ENCODE measurements at regions not wholly inside any gene's neighbourhood (a gene's known extent, or its start where the extent isn't known, plus 50 kb on each side); places are given as distances from the start of the nearest gene placed in this dataset.

- no peak overlapping the region for H3K4me3 ChIP-seq (ENCODE audit: low read length)
- H3K9me3 ChIP-seq (ENCODE audit: control insufficient read depth, insufficient read depth, low read length) = no peaks in the 10 kb centered on the region
- DNase-seq (ENCODE audit: low read depth, low spot score) = no peak
- H3K27ac ChIP-seq (ENCODE audit: low read length) = no peak overlapping the region
- no peaks in the 10 kb centered on the region for H3K27me3 ChIP-seq (ENCODE audit: control insufficient read depth, insufficient read depth, low read length)
- H3K4me1 ChIP-seq (ENCODE audit: control insufficient read depth, insufficient read depth, low read length) = no peaks in the 10 kb centered on the region
- WGBS (ENCODE audit: insufficient coverage, insufficient read length) = no CpG with 5 or more reads among the region's 2 CpGs
- H3K36me3 ChIP-seq (ENCODE audit: control insufficient read depth, insufficient read depth, low read length) = no peaks in the 10 kb centered on the region; the same call in 1 of the 2 replicates
These were observed 81.4 kb upstream of the IRS2 start for GRCh38 chr13:109867766-109868165.

GRCh38 chr13:109862627-109863026, 76.2 kb upstream of the IRS2 start:
- H3K9me3 ChIP-seq (ENCODE audit: control insufficient read depth, insufficient read depth, low read length) = no peaks in the 10 kb centered on the region
- no peak overlapping the region for H3K4me3 ChIP-seq (ENCODE audit: low read length)
- no peak for DNase-seq (ENCODE audit: low read depth, low spot score)
- no peaks in the 10 kb centered on the region for H3K36me3 ChIP-seq (ENCODE audit: control insufficient read depth, insufficient read depth, low read length)
- 0 out of 2 replicates have a peak, but pooled peaks cover 2% of the 10 kb centered on the region for H3K4me1 ChIP-seq (ENCODE audit: control insufficient read depth, insufficient read depth, low read length)
- no peak overlapping the region for H3K27ac ChIP-seq (ENCODE audit: low read length)
- H3K27me3 ChIP-seq (ENCODE audit: control insufficient read depth, insufficient read depth, low read length) = no peaks in the 10 kb centered on the region
- no CpG with 5 or more reads among the region's 2 CpGs for WGBS (ENCODE audit: insufficient coverage, insufficient read length)

- peaks cover 5% of the 10 kb centered on the region for H3K4me1 ChIP-seq (ENCODE audit: control insufficient read depth, insufficient read depth, low read length)
- no peak overlapping the region for H3K4me3 ChIP-seq (ENCODE audit: low read length)
- H3K27me3 ChIP-seq (ENCODE audit: control insufficient read depth, insufficient read depth, low read length) = no peaks in the 10 kb centered on the region
- no peaks in the 10 kb centered on the region for H3K36me3 ChIP-seq (ENCODE audit: control insufficient read depth, insufficient read depth, low read length)
- H3K9me3 ChIP-seq (ENCODE audit: control insufficient read depth, insufficient read depth, low read length) = no peaks in the 10 kb centered on the region
- no CpG with 5 or more reads among the region's 3 CpGs for WGBS (ENCODE audit: insufficient coverage, insufficient read length)
- no peak overlapping the region for H3K27ac ChIP-seq (ENCODE audit: low read length)
- DNase-seq (ENCODE audit: low read depth, low spot score) = no peak
These were observed 73.5 kb upstream of the IRS2 start for GRCh38 chr13:109859898-109860297.

GRCh38 chr13:109859216-109859835, 72.9 kb upstream of the IRS2 start:
- Histone ChIP-seq H3K27ac (ENCODE audit: low read length) (no peak overlapping the region), H3K36me3 (ENCODE audit: control insufficient read depth, insufficient read depth, low read length) (no peaks in the 10 kb centered on the region), H3K4me1 (ENCODE audit: control insufficient read depth, insufficient read depth, low read length) (peaks cover 5% of the 10 kb centered on the region), H3K27me3 (ENCODE audit: control insufficient read depth, insufficient read depth, low read length) (no peaks in the 10 kb centered on the region), H3K4me3 (ENCODE audit: low read length) (no peak overlapping the region), H3K9me3 (ENCODE audit: control insufficient read depth, insufficient read depth, low read length) (no peaks in the 10 kb centered on the region)
- WGBS (ENCODE audit: insufficient coverage, insufficient read length) = no CpG with 5 or more reads among the region's 8 CpGs
- no peak for DNase-seq (ENCODE audit: low read depth, low spot score)

GRCh38 chr13:109858319-109858718, 71.9 kb upstream of the IRS2 start:
- Histone ChIP-seq H3K27me3 (ENCODE audit: control insufficient read depth, insufficient read depth, low read length) (no peaks in the 10 kb centered on the region), H3K4me1 (ENCODE audit: control insufficient read depth, insufficient read depth, low read length) (peaks cover 5% of the 10 kb centered on the region), H3K9me3 (ENCODE audit: control insufficient read depth, insufficient read depth, low read length) (no peaks in the 10 kb centered on the region), H3K27ac (ENCODE audit: low read length) (no peak overlapping the region), H3K36me3 (ENCODE audit: control insufficient read depth, insufficient read depth, low read length) (no peaks in the 10 kb centered on the region), H3K4me3 (ENCODE audit: low read length) (no peak overlapping the region)
- no CpG with 5 or more reads among the region's 7 CpGs for WGBS (ENCODE audit: insufficient coverage, insufficient read length)
- no peak for DNase-seq (ENCODE audit: low read depth, low spot score)

- Histone ChIP-seq H3K4me1 (ENCODE audit: control insufficient read depth, insufficient read depth, low read length) (peaks cover 5% of the 10 kb centered on the region), H3K27me3 (ENCODE audit: control insufficient read depth, insufficient read depth, low read length) (no peaks in the 10 kb centered on the region), H3K36me3 (ENCODE audit: control insufficient read depth, insufficient read depth, low read length) (no peaks in the 10 kb centered on the region), H3K9me3 (ENCODE audit: control insufficient read depth, insufficient read depth, low read length) (no peaks in the 10 kb centered on the region), H3K27ac (ENCODE audit: low read length) (no peak overlapping the region), H3K4me3 (ENCODE audit: low read length) (no peak overlapping the region)
- DNase-seq (ENCODE audit: low read depth, low spot score) = no peak
- WGBS (ENCODE audit: insufficient coverage, insufficient read length) = no CpG with 5 or more reads among the region's 7 CpGs
These were observed 71.4 kb upstream of the IRS2 start for GRCh38 chr13:109857803-109858202.

GRCh38 chr13:109857325-109857724, 70.9 kb upstream of the IRS2 start:
- Histone ChIP-seq H3K4me3 (ENCODE audit: low read length) (peak overlapping the region; percentile 12; the same call in 1 of the 2 replicates), H3K9me3 (ENCODE audit: control insufficient read depth, insufficient read depth, low read length) (no peaks in the 10 kb centered on the region), H3K4me1 (ENCODE audit: control insufficient read depth, insufficient read depth, low read length) (peaks cover 5% of the 10 kb centered on the region), H3K36me3 (ENCODE audit: control insufficient read depth, insufficient read depth, low read length) (no peaks in the 10 kb centered on the region), H3K27me3 (ENCODE audit: control insufficient read depth, insufficient read depth, low read length) (no peaks in the 10 kb centered on the region), H3K27ac (ENCODE audit: low read length) (no peak overlapping the region)
- DNase-seq (ENCODE audit: low read depth, low spot score) = no peak
- WGBS (ENCODE audit: insufficient coverage, insufficient read length) = no CpG with 5 or more reads among the region's 5 CpGs

- no peaks in the 10 kb centered on the region for H3K9me3 ChIP-seq (ENCODE audit: control insufficient read depth, insufficient read depth, low read length)
- H3K27me3 ChIP-seq (ENCODE audit: control insufficient read depth, insufficient read depth, low read length) = no peaks in the 10 kb centered on the region
- H3K4me1 ChIP-seq (ENCODE audit: control insufficient read depth, insufficient read depth, low read length) = peaks cover 5% of the 10 kb centered on the region
- H3K27ac ChIP-seq (ENCODE audit: low read length) = no peak overlapping the region
- DNase-seq (ENCODE audit: low read depth, low spot score) = no peak
- H3K4me3 ChIP-seq (ENCODE audit: low read length) = no peak overlapping the region
- no CpG with 5 or more reads among the region's 4 CpGs for WGBS (ENCODE audit: insufficient coverage, insufficient read length)
- H3K36me3 ChIP-seq (ENCODE audit: control insufficient read depth, insufficient read depth, low read length) = no peaks in the 10 kb centered on the region
These were observed 70.0 kb upstream of the IRS2 start for GRCh38 chr13:109856350-109856749.

GRCh38 chr13:109853153-109853552, 66.8 kb upstream of the IRS2 start:
- no peak overlapping the region for H3K27ac ChIP-seq (ENCODE audit: low read length)
- no peaks in the 10 kb centered on the region for H3K27me3 ChIP-seq (ENCODE audit: control insufficient read depth, insufficient read depth, low read length)
- no CpG with 5 or more reads among the region's 5 CpGs for WGBS (ENCODE audit: insufficient coverage, insufficient read length)
- DNase-seq (ENCODE audit: low read depth, low spot score) = no peak
- H3K36me3 ChIP-seq (ENCODE audit: control insufficient read depth, insufficient read depth, low read length) = no peaks in the 10 kb centered on the region
- H3K4me1 ChIP-seq (ENCODE audit: control insufficient read depth, insufficient read depth, low read length) = peaks cover 3% of the 10 kb centered on the region
- H3K9me3 ChIP-seq (ENCODE audit: control insufficient read depth, insufficient read depth, low read length) = no peaks in the 10 kb centered on the region
- no peak overlapping the region for H3K4me3 ChIP-seq (ENCODE audit: low read length)

GRCh38 chr13:109846185-109846584, 59.8 kb upstream of the IRS2 start:
- H3K27ac ChIP-seq (ENCODE audit: low read length) = no peak overlapping the region
- WGBS (ENCODE audit: insufficient coverage, insufficient read length) = no CpG with 5 or more reads among the region's 4 CpGs
- no peaks in the 10 kb centered on the region for H3K9me3 ChIP-seq (ENCODE audit: control insufficient read depth, insufficient read depth, low read length)
- no peak overlapping the region for H3K4me3 ChIP-seq (ENCODE audit: low read length)
- no peak for DNase-seq (ENCODE audit: low read depth, low spot score)
- no peaks in the 10 kb centered on the region for H3K4me1 ChIP-seq (ENCODE audit: control insufficient read depth, insufficient read depth, low read length)
- no peaks in the 10 kb centered on the region for H3K27me3 ChIP-seq (ENCODE audit: control insufficient read depth, insufficient read depth, low read length)
- H3K36me3 ChIP-seq (ENCODE audit: control insufficient read depth, insufficient read depth, low read length) = no peaks in the 10 kb centered on the region

- Histone ChIP-seq H3K27me3 (ENCODE audit: control insufficient read depth, insufficient read depth, low read length) (no peaks in the 10 kb centered on the region), H3K9me3 (ENCODE audit: control insufficient read depth, insufficient read depth, low read length) (no peaks in the 10 kb centered on the region), H3K36me3 (ENCODE audit: control insufficient read depth, insufficient read depth, low read length) (no peaks in the 10 kb centered on the region), H3K27ac (ENCODE audit: low read length) (no peak overlapping the region), H3K4me3 (ENCODE audit: low read length) (no peak overlapping the region), H3K4me1 (ENCODE audit: control insufficient read depth, insufficient read depth, low read length) (no peaks in the 10 kb centered on the region)
- no CpG with 5 or more reads among the region's 9 CpGs for WGBS (ENCODE audit: insufficient coverage, insufficient read length)
- no peak for DNase-seq (ENCODE audit: low read depth, low spot score)
These were observed 58.0 kb upstream of the IRS2 start for GRCh38 chr13:109844396-109844795.
